NCI-H1694 (cell line): ENCODE measurements at regions not wholly inside any gene's neighbourhood (a gene's known extent, or its start where the extent isn't known, plus 50 kb on each side); places are given as distances from the start of the nearest gene placed in this dataset.
A peak's percentile ranks its signal among the peaks of the same experiment; 100 is the strongest.
"Not testable (repeated sequence)": the region's sequence is repeated elsewhere in the genome, so short reads cannot be mapped to it uniquely, and the experiment has no call there.

Source experiments
- DNase-seq: peaks from one replicate; lab custom pipeline; 2025; lab: John Stamatoyannopoulos, UW

DNA sequence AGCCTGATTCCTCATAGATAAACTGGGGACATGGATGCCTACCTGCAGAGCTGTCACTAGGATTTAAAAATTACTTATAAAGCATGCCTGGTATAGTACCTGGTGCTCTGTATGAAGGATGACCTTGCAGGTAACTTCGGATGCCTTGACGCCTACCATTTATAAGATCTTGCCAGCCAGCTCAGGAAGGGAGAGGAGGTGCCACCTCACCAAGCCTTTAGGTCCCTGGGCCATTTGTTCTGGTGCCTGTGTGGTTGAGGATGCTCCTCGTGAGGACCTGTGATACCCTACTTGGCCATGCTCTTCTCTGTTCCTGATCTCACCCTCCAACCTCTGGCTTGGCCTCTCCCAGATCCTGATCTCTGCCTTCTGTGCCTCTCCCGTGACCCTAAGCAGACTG is 85.2 kb downstream of the FDX1 start:
- no peak for DNase-seq

DNA sequence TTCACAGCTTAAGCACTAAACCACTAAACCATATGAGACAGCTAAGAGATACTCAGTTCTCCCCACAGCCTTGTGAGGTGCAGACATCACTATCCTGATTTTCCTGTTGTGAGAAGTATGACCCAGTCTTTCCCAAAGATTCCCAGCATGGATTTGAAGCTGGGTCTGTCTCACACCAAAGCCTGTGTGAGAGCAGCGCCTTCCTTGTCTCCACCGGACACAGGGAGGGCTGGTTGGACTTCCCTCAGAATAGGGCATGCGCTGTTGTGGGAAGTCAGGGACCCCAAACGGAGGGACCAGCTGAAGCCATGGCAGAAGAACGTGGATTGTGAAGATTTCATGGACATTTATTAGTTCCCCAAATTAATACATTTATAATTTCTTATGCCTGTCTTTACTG is 87.6 kb downstream of the FDX1 start:
- DNase-seq, result not testable (repeated sequence)

DNA sequence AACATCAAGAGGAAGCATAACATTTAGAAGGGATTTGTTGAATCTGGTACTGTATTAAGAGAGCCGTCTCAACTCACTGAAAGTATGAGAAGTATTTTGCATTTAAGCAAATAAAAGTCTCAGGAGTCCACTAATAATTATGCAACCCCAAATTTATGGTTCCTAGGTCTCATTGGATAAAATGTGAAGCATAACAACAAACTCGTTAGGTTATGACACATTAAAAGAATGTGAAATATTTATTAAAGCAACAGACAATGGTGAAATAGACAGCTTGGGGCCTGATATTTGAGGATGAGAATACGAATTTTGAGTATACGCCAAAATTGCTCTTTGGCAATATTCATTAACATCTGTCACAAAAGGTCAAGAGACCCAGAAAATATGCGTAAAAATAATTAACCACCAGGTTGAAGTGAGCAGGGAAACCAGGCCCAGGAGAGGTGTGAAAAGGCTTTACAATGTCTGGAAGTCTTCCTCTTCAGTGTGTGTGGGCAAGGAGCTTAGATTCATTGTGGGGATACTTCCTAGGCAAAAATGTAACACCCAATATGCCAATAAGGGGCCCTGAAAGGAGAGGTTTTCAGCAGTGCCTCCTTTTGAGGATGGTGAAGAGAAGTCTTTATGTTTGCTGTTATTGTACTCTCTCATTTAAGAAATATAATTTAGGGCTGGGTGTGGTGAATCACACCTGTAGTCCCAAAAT is 89.2 kb downstream of the FDX1 start:
- peak; percentile 23 for DNase-seq

DNA sequence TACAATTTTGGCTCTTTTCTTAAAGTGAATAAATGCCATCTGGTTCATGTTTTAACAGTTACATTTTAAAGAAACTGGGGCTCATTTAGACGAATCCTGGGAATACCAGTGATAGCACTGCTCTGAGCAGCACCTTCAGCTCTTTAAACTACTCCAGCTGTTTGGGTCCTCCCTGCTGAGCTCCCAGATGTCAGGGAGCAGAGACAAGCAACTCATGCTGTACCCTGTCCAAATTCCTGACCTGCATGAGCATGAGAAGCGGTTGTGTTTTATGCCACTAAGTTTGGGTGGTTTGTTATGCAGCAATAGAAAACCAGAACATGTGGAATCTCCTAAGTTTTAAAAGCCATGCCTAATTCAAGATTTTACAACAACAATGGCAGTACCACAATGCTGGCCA is 90.0 kb downstream of the FDX1 start:
- no peak for DNase-seq

DNA sequence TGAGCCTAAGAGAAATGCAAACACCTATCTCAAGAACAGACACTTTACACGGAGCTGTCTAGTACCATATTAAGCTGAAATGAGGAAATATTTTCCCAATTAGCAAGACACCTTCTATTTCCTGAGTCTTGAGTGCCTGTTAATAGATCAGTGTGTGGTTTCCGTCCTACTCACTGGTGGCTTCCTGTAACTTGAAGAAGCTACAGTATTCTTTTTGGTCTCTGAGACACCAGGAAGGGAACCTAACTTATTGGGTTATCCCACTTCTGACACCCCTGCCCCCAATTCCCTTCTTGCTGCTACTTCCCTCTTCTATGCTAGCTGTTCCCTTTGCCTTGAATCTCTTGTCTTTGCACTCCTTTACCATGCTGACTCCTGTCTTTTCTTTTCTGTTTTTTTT is 92.7 kb downstream of the FDX1 start:
- no peak for DNase-seq

DNA sequence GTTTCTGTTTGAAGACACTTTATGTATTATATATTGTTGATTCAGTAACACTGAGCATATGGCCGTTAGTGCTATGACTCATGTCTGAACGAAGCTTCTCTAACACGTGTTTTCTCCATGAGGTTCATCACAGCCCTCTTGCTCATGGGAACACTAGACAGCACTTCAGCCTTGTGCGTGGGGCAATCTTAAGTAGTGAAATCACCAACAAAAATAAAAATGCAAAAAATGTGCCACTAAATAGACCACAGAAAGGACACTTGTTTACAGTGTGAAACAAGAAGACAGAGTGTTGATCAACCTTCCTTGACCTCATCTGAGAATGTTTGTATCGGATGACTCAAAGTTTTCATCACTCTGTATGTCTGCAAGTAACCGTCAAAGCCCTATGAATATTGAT is 94.5 kb downstream of the FDX1 start:
- no peak for DNase-seq

DNA sequence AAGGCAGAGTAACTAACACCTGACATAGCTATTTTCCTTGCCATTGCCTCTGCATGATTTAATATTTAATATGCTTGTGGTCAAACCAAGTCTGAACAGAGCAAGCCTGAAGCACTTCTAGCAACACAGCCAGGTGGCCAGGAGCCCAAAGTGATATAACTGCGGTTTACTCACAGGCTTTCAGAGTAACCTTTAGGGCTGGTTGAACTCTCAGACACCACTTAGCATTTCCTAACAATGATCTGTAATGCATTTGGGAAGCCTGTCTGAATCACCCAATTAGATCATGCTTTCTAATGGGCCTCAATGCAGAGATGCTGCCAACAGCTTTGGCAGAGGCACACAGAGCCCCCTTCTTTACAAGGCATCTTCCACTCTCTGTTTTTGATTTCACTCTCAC is 96.1 kb downstream of the FDX1 start:
- DNase-seq, result no peak

DNA sequence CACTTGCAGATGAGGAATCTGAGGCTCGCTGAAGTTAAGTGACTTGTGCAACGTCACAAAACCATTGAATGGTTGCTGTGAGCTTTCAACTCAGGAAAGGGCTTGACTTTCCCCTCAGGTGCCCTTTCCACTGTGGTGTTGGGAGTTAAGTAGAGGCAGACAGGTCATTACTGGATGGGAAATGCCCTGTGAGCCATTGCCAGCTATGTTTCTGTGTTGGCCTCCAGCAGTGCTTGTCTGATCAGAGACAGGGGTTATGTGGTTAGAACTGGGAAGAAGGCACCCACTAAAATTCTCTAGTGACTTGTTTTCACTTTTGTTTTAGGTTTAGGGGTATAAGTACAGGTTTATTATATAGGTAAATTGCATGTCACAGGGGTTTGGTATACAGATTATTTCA is 96.6 kb downstream of the FDX1 start:
- no peak for DNase-seq
